Loucy (cell line): ENCODE measurements at regions not wholly inside any gene's neighbourhood (a gene's known extent, or its start where the extent isn't known, plus 50 kb on each side); places are given as distances from the start of the nearest gene placed in this dataset.

Experiments
- EZH2phosphoT487 ChIP-seq: fragments of 200-600 bp; IDR thresholded peaks from 2 replicates; pipeline ENCODE4 v1.6.1; 2018; ENCODE audit warnings: antibody characterized with exemption, mild to moderate bottlenecking, moderate library complexity, borderline replicate concordance
- TF ChIP-seq, protein P1 (sequence below): fragments of 200-600 bp; sonication (generic); conservative IDR thresholded peaks from 2 replicates; pipeline ENCODE4 v1.5.1; 2014; ENCODE audit warnings: mild to moderate bottlenecking, antibody characterized with exemption, low read length

GRCh38 chr6:137570393-137570792 is 76.2 kb upstream of the OLIG3 start:
- TF ChIP-seq, protein P1, sequence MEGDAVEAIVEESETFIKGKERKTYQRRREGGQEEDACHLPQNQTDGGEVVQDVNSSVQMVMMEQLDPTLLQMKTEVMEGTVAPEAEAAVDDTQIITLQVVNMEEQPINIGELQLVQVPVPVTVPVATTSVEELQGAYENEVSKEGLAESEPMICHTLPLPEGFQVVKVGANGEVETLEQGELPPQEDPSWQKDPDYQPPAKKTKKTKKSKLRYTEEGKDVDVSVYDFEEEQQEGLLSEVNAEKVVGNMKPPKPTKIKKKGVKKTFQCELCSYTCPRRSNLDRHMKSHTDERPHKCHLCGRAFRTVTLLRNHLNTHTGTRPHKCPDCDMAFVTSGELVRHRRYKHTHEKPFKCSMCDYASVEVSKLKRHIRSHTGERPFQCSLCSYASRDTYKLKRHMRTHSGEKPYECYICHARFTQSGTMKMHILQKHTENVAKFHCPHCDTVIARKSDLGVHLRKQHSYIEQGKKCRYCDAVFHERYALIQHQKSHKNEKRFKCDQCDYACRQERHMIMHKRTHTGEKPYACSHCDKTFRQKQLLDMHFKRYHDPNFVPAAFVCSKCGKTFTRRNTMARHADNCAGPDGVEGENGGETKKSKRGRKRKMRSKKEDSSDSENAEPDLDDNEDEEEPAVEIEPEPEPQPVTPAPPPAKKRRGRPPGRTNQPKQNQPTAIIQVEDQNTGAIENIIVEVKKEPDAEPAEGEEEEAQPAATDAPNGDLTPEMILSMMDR: no peak
- TF ChIP-seq EZH2phosphoT487: no peak
